SU-DHL-6 (cell line): ENCODE measurements at regions not wholly inside any gene's neighbourhood (a gene's known extent, or its start where the extent isn't known, plus 50 kb on each side); places are given as distances from the start of the nearest gene placed in this dataset.

Experiments
- CTCF ChIP-seq: fragments of 200-600 bp; sonication (generic); IDR thresholded peaks from one replicate; pipeline ENCODE4 v1.5.1; 2017; ENCODE audit warnings: antibody characterized with exemption, mild to moderate bottlenecking, low read length, moderate library complexity; ENCODE audit not compliant: insufficient read depth, poor library complexity, severe bottlenecking
- EZH2phosphoT487 ChIP-seq: fragments of 200-600 bp; sonication (generic), shearing (Covaris generic); conservative IDR thresholded peaks from 2 replicates; pipeline ENCODE4 v1.6.1; 2018; ENCODE audit warnings: mild to moderate bottlenecking, antibody characterized with exemption, low read length, moderate library complexity, mixed read lengths

- TF ChIP-seq CTCF, result peak; percentile 10
- no peak for TF ChIP-seq EZH2phosphoT487
Observed at GRCh38 chr6:93036835-93037234, 382.5 kb downstream of the EPHA7 start.
